Panc1 (cell line): ENCODE measurements at regions not wholly inside any gene's neighbourhood (a gene's known extent, or its start where the extent isn't known, plus 50 kb on each side); places are given as distances from the start of the nearest gene placed in this dataset.

Experiments used
- CTCF ChIP-seq: fragments of 450-650 bp; IDR thresholded peaks from 2 replicates; pipeline ENCODE4 v1.5.1; 2017; ENCODE audit warnings: mild to moderate bottlenecking
- POLR2AphosphoS5 ChIP-seq: IDR thresholded peaks from 2 replicates; pipeline ENCODE4 v1.6.1; 2012; ENCODE audit warnings: mild to moderate bottlenecking, low read depth, low read length, moderate library complexity

- no peak for TF ChIP-seq CTCF
- no peak for TF ChIP-seq POLR2AphosphoS5
These were observed 379.3 kb upstream of the SYT4 start for GRCh38 chr18:43656547-43656946.
